Activated T-cell treated with anti-CD3 and anti-CD28 coated beads for 48 hours (primary cell): ENCODE measurements at regions not wholly inside any gene's neighbourhood (a gene's known extent, or its start where the extent isn't known, plus 50 kb on each side); places are given as distances from the start of the nearest gene placed in this dataset.
"Not testable (repeated sequence)": the region's sequence is repeated elsewhere in the genome, so short reads cannot be mapped to it uniquely, and the experiment has no call there.

ENCODE experiments used
- DNase-seq: peaks from one replicate; pipeline ENCODE4 v3.0.0-alpha.2; 2020; ENCODE audit warnings: low read depth

DNA sequence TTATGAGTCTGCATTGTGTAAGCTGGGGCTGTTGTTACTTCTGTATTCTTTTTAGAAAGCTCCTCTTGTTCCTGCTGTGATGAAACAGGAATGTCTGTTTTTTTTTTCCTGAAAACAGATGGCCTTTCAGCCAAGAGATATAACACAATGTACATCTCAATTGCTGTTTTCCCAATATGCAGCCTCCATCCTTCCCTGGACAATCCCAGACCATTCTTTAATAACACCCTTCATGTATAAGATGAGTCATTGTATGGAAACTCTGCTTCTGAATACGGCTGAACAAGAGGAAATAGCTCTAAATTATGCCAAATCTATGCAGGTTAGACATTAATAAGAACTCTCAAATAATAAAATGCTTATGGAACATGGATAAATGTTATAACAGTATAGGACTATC is 60.2 kb upstream of the LRRC4C start:
- DNase-seq = no peak

DNA sequence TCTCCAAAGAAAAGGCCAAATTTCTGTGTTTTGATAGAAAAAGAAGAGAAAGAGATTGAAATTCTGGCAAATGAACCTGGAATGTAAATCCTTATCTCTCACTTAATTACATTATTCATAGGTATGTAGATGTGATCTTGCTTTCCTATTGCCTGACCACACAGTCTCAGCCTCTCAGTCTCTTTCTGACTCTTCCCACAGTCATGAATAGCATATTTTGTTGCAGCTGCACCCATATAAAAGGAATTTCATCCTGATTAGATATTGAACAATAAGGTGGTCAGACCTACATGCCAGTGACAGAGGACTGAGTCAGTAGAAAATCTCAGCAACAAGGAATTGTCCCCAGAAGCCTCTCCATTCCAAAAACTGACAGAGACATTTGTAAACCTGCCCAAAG is 62.9 kb upstream of the LRRC4C start:
- no peak for DNase-seq

DNA sequence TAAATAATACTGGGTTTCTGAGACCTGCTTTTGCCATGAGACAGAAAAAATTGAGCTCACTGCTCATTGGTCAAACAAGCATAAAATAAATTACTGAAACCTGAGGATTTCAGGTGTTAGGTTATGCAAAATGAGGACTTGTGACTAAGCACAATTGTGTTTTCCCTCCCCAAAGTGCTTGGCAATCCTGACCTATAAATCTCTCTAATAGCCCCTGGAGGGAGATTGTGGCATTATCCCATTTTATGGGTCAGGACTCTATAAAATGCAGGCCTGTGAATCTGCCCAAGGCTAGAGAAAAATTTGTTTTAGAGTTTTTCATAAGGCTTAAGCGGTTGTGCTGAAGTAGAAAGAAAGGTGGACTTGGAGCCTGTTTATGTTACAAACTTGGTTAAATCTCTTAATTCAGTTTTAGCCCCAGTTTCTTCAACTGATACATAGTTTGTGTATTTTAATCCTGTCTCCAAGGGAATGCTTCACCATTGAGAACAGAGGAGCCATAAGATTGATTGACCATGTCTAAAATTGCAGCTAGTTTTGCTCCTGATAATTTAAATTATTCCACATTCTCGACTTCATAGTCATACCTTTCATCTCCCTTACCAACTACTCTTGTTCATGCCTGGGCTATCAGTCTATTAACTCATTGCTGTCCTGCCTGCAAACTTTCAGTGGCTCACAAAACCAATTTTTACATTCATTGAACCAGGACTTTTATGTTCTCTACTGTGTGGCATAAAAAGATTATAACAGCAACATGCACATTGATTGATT is 63.6 kb upstream of the LRRC4C start:
- no peak for DNase-seq

DNA sequence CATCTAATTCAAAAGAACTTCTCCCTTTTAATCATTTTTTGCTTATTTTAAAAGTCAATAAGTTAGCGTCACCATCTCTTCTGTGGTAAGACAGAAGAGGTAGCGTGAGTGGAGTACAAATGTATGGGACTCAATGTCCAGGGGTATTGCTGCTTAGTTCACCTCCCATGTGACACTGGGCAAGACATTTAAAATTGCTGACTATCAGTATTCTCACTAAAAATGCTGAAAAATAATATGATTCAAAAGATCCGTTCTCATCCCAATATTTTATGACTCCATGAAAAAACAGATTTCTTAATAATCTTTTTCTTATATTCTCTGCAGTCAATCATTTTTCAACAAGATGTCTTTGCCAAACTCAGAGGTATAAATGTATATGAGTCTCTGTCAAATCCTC is 68.1 kb upstream of the LRRC4C start:
- no peak for DNase-seq

DNA sequence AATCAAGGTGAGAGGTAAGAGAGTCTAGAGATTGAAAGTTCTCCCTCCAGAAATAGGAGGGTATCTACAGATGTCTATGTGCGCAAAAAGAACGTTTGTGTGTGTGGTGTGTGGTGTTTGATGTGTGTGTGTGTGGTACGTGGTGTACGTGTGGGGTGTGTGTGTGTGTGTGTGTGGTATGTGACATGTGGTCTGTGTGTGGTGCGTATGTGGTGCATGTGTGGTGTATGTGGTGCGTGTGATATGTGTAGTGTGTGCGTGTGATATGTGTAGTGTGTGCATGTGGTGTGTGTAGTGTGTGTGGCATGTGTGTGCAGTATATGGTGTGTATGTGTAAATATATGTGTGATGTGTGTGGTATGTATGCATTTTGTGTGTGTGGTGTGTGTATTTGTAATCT is 73.0 kb upstream of the LRRC4C start:
- no peak for DNase-seq

DNA sequence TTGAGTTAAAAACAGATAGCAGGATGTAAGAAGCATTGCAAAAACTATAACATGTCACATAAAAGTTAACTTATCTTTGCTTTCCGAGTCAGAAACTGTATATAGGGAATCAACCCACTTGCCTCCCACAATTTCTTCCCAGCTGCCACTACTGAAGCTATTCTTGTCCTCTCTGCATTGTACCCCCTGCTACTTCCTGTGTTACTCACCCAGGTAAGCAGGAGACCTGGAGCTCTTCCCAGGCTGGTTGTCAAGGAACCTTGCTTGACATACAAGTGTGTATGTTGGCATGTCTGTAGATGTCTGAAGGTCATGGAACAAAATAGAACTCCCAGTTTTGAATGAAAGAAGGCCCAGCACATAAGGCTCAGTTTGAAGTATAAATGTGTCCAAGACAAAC is 74.3 kb upstream of the LRRC4C start:
- no peak for DNase-seq

DNA sequence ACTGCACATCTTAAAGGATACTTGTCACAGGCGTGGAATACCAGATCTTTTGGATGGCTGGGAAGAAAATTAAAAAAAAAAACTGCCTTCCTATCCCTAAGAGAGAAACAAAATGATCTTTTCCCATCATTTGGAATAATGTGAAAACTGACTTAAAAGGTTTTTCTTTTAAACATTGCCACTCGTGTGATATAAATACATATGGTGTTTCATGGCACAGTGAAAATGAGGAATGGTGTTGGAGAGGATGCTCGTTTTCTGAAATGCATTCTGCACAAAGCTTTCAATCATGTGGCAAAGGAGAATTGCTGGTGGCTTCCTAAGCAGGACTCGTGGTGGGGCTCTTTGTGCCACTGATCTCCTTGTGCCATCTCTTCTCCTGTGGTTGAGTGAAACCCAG is 74.9 kb upstream of the LRRC4C start:
- DNase-seq = no peak

DNA sequence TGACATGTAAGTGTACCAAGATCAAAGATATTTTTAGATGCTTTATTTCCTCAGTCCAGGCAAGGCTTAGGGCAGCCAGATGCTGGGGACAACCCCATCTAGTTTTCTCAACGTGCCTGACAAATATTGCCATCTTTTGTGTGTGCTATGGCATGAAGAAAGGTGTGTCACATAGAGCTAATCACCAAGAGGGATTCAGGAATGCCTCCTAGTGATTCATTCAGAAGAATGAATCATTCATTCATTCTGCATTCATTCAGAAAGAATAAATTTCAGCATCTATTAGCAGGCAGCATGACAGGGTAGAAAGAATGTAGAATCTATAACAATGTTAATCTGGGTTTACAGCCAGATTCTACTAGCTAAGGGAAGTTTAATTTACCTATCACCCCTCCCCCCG is 75.4 kb upstream of the LRRC4C start:
- DNase-seq = no peak

DNA sequence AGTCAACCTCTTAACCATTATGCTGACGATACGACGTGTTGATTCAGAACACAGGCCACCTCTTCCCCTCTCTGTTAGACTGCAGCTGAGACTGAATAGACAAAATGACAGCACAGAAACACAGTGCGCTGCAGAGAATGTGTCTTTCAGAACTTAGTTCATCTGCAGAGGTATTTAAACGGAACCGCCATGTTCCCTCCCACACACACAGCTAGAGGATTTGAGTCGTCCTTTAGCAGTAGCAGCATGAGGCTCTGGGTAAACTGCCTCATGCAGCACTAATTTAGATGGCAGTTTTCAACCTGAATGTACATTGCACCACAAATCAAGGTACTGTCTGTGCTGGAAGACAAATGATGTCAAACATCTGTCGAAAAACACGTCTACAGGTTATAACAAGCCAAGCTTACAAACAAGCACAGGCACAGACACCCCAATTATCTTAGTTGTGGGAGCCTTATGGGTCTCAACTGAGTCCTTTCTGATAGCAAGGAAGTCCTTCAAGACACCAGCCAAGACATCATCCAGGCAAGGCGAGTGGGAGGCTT is 76.6 kb upstream of the LRRC4C start:
- no peak for DNase-seq

DNA sequence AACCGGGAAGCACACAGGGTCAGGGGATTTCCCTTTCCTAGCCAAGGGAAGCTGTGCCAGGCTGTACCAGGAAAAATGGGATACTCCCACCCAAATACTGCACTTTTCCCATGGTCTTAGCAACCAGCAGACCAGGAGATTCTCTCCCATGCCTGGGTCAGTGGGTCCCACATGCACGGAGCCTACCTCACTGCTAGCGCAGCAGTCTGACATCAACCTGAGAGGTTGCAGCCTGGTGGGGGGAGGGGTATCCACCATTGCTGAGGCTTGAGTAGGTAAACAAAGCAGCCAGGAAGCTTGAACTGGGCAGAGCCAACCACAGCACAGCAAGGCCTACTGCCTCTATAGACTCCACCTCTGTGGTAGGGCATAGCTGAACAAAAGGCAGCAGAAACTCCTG is 85.5 kb upstream of the LRRC4C start:
- DNase-seq = not testable (repeated sequence)

DNA sequence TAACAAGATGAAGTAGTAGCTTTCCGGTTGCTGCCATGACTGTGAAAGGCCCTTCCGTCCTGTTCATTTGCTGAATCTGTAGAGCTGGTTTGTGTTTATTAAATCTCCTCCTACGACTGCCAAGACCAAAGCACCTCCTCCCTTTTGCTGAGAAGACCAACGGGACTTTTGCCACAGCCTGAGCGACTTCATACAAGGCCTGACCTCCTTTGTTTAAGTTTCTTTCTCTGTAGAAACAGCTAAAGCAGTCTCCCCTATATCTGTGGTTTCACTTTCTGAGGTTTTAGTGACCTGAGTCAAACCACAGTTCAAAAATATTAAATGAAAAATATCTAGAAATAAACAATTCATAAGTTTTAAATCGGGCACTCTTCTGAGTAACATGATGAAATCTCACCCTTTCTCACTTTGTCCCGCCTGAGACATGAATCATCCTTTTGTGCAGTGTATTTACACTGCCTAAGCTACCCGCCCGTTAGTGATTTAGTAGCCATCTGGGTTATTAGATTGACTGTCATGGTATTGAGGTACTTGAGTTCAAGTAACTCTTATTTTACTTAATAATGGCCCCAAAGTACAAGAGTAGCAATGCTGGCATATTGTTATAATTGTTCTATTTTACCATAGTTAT is 119.1 kb upstream of the LRRC4C start:
- DNase-seq = no peak

DNA sequence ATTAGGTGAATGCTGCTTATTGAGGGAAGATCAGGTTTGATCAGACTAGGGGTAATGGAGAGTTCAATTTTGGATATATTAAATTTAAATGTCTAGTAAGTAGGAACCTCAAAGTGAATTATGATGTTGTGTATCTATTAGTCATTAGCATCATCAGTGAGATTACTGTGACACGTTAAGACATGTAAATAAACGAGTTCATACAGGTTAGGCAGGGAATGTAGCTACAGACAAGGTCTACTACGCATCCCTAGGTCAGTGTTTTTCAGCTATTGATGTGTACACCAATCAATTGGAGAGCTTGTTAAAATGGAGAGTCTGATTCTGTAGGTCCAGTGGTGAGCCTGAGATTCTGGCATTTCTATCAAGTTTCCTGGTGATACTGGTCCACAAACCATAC is 120.1 kb upstream of the LRRC4C start:
- DNase-seq = no peak

DNA sequence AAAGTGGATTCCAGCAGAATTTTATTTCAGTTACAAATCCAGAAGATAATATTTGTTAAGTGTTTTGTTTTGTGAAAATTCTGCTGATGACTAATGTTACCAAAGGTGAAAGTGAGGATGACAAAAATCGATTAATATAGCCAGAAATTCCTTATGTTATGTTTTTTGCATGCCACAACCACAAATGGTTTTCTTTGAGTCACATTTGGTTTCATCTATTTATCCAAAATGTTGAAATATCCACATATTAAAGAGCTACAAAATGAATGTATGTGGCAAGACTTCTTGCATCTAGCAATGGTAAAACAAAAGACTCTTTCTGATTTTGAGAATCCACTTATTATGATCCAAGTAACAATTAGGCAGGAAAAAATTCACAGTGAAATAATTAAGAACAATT is 150.1 kb upstream of the LRRC4C start:
- DNase-seq = no peak

DNA sequence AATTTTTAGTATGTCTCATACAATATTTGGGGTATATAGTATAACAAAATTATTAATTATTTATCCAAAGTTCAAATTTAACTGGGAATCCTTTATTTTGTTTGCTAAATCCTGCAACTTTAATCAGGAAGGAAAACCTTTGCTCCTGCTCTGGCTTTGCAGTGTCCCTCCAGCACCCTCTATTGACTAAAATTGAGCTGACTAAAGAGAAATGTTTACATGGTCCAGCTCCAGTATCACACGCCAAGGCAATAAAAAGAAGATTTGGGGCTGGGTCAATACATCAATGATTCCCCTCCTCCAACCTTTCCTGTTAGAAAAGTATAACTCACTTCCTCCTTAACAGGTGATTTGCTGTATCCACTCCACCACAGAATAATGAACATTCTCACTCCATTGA is 153.0 kb upstream of the LRRC4C start:
- no peak for DNase-seq

DNA sequence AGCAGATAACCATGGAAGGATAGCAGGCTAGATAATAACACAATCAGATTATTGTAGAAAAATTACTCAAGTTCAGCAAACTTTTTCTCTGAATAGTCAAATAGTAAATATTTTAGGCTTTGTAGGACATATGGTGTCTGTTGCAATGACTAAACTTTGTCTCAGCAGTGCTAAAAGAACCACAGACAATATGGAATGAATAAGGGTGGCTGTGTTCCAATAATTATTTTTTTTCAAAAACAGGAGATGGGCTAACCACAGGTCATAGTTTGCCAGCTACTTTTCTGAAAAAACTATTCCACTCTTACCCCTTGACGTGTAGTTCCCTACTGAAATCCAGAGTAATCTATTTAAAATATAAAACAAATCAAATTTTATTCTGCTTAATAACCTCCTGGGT is 153.9 kb upstream of the LRRC4C start:
- DNase-seq = no peak

DNA sequence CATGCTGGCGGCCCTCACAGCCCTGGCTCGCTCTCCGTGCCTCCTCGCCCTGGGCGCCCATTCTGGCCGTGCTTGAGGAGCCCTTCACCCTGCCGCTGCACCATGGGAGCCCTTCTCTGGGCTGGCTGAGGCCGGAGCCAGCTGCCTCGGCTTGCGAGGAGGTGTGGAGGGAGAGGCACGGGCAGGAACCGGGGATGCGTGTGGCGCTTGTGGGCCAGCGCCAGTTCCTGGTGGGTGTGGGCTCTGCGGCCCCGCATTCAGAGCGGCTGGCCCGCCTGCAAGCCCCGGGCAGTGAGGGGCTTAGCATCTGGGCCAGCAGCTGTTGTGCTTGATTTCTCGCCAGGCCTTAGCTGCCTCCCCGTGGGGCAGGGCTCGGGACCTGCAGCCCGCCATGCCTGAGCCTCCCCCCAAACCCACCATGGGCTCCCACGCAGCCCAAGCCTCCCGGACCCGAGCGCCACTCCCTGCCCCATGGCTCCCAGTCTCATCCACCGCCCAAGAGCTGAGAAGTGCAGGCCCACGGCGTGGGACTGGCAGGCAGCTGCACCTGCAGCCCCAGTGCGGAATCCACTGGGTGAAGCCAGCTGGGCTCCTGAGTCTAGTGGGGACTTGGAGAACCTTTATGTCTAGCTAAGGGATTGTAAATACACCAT is 163.4 kb upstream of the LRRC4C start:
- DNase-seq = no peak

DNA sequence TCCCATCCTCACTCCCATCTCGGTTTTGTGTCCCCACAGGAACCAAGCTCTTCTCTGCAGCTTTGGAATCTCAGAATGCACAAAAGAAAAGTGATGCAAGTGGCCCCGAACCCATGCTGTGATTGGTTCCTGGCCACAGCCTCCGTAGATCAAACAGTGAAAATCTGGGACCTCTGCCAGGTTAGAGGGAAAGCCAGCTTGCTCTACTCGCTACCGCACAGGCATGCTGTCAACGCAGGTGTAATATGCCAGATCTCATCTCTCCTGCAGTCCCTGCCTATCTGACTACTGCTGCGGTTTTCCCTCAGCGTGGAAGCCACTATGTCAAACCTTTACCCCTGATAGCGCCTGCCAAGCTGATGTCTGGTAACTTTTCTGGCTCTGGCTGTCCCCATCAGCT is 200.5 kb upstream of the LRRC4C start:
- no peak for DNase-seq

DNA sequence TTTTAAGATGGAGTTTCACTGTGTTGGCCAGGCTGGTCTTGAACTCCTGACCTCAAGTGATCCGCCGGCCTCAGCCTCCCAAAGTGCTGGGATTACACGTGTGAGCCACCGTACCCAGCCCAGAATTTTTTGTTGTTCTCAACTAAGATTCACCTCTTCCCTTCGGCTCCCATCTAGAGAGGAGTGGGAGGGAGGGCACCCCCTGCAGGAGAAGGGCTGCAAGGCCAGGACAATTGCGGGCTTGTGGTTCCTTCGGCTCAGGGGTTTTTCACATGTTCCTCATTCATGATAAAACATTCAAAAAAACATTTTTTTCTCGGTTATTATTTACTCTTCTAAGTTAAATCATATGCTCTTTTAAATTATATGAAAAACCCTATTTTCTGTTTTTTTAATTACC is 201.1 kb upstream of the LRRC4C start:
- no peak for DNase-seq

DNA sequence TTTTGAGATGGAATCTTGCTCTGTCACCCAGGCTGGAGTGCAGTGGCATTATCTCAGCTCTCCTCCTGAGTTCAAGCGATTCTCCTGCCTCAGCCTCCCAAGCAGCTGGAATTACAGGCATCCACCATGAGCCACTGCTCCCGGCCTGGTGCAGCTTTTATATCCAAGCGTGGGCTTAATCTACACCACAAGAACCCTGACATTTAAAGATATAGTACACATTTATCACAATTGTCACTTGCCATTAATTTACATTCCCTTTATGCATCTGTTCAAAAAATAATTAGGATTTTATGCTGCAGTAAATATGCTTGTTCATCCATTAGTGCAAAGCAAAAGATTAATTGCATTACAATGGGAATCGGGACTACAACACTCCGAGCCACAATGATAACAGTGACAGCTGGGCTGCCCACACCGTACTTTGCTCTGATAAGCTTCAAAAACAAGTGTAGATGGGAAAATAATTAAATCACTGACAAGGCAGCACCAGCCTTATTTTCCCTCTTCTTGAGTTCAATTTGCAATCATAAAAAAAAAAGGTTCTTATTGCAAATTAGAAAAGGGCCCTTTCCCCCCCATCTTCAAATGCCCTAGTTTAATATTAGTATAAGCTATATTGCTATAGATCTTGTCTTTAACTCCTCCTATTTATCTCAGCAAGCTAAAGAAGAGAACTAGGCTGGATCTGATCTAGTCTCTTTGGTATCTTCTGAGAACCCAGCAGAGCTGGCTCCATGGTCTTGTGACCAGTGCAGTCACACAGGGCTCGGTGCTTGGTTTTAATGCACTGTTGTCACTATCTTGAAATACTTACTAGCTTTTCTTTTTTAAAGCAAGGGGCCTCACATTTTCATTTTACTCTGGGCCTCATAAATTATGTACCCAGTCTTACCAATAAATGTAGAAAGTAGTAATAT is 206.2 kb upstream of the LRRC4C start:
- DNase-seq = no peak

DNA sequence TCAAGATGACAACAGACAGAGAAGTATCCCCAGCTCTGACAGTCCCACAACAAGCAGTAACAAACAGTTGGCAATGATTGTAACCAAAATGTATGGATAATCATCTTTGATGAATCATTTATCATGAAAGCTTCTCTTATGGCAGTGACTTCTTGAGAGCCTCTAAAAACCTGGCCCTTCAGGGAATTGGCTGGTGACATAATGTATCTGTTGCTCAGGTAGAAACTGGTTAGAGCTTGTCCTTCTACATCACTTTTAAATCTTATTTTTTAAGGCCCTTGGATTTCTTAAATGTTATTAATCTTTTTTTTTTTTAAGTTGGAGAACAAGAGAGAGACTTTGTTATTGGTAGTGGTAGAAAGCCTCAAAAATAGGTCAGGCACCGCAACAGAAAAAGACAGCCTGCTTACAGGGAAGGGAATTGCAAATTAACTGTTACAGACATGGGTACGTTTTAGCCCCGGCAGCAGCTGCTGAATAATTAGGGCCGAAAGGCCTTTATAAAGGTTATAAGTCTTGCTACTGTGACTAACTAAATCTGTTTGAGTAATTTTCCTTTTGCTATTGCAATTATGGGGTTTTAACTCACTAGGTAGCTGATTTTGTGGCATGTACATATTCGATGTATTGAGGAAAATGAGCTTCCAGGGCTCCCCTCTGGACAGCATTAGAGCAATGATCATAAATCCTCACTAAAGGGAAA is 207.7 kb upstream of the LRRC4C start:
- no peak for DNase-seq

DNA sequence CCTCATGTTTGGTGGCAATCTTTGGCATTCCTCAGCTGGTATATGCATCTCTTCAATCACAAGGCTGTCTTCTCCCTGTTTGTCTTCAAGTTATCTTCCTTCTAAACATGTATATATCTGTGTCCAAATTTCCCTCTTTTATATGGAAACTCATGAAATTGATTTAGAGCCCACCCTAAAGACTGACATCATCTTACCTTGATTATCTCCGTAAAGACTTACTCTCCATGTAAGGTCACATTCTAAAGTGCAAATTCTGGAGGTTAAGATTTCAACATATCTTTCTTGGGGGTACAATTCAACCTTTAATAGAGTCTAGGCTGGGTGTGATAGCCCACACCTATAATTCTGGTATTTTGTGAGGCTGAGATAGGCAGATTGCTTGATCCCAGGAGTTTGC is 215.8 kb upstream of the LRRC4C start:
- no peak for DNase-seq

DNA sequence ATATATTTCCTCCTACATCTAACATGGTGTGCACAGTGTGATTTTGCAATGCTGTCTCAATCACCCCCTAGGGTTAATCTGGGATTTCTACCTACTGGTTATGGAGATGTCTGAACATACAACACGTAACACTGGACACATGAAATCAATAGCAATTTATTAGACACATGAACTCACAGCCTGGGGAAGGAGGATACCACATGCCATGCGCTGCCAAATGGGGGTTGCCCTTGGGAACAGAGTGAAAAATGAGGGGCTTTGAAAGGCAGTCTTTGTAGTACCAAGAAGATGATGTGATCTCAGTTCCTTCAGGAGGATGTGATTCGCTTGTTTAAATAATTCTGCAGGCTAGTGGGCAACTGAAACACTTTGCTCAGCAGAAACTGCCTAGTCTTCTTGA is 253.6 kb upstream of the LRRC4C start:
- DNase-seq = no peak
